ENCODE measurements at regions not wholly inside any gene's neighbourhood (a gene's known extent, or its start where the extent isn't known, plus 50 kb on each side); places are given as distances from the start of the nearest gene placed in this dataset.

GRCh38 chr11:120001178-120002090, 136.5 kb downstream of the TRIM29 start:
- Histone ChIP-seq H3K4me1 (ENCODE audit: control insufficient read depth in 5 of 5, insufficient read depth in 5 of 5, low read length in 5 of 5) (no peaks in the 10 kb centered on the region), H3K36me3 (ENCODE audit: control insufficient read depth in 4 of 4, insufficient read depth in 4 of 4, low read length in 4 of 4) (no peaks in the 10 kb centered on the region), H3K27me3 (ENCODE audit: control insufficient read depth in 3 of 3, insufficient read depth in 3 of 3, low read length in 2 of 3) (peaks cover 0 to 20% (median 0%) of the 10 kb centered on the region in 3 donors), H3K4me3 (no peak overlapping the region), H3K27ac (ENCODE audit: low read depth in 1 of 2, low read length in 1 of 2) (no peak overlapping the region), H3K9me3 (ENCODE audit: control insufficient read depth in 4 of 4, insufficient read depth in 3 of 4, low read length in 3 of 4) (peaks cover 0 to 6% (median 2%) of the 10 kb centered on the region in 4 donors), H3K9ac (ENCODE audit: insufficient read depth in 1 of 2, low read length in 2 of 2) (no peak overlapping the region)
- TF ChIP-seq, protein P1, sequence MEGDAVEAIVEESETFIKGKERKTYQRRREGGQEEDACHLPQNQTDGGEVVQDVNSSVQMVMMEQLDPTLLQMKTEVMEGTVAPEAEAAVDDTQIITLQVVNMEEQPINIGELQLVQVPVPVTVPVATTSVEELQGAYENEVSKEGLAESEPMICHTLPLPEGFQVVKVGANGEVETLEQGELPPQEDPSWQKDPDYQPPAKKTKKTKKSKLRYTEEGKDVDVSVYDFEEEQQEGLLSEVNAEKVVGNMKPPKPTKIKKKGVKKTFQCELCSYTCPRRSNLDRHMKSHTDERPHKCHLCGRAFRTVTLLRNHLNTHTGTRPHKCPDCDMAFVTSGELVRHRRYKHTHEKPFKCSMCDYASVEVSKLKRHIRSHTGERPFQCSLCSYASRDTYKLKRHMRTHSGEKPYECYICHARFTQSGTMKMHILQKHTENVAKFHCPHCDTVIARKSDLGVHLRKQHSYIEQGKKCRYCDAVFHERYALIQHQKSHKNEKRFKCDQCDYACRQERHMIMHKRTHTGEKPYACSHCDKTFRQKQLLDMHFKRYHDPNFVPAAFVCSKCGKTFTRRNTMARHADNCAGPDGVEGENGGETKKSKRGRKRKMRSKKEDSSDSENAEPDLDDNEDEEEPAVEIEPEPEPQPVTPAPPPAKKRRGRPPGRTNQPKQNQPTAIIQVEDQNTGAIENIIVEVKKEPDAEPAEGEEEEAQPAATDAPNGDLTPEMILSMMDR (IDR thresholded peaks at IDR 0.05; ENCODE audit: control extremely low read depth, extremely low read depth), result no peak
- WGBS, 2 donors, result 43 to 45% methylated on average over 14 of the region's 14 CpGs
- no peak for ATAC-seq (ENCODE audit: insufficient read depth, low FRiP score)
- DNase-seq, result no peak

DNA sequence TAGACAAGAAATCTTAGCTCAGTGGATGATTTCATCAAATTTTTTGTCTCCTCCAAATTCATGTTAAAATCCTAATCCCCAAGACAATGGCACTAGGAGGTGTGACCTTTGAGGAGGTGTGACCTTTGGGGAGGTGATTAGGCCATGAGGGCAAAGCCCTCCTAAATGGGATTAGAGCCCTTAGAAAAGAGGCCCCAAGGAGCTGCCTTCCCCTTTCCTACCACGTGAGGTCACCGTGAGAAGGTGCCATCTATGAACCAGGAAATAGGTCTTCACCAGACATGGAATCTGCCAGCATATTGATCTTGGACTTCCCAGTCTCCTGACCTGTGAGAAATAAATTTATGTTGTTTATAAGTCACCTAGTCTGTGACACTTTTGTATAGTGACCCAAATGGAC, 138.7 kb downstream of the TRIM29 start:
- Histone ChIP-seq H3K9ac (ENCODE audit: insufficient read depth in 1 of 2, low read length in 2 of 2) (no peak overlapping the region), H3K36me3 (ENCODE audit: control insufficient read depth in 4 of 4, insufficient read depth in 4 of 4, low read length in 4 of 4) (no peaks in the 10 kb centered on the region), H3K27me3 (ENCODE audit: control insufficient read depth in 3 of 3, insufficient read depth in 3 of 3, low read length in 2 of 3) (peaks cover 0 to 20% (median 0%) of the 10 kb centered on the region in 3 donors), H3K27ac (ENCODE audit: low read depth in 1 of 2, low read length in 1 of 2) (no peak overlapping the region), H3K4me3 (no peak overlapping the region), H3K4me1 (ENCODE audit: control insufficient read depth in 5 of 5, insufficient read depth in 5 of 5, low read length in 5 of 5) (no peaks in the 10 kb centered on the region), H3K9me3 (ENCODE audit: control insufficient read depth in 4 of 4, insufficient read depth in 3 of 4, low read length in 3 of 4) (peaks cover 0 to 6% (median 1%) of the 10 kb centered on the region in 4 donors)
- 54 to 72% methylated on average over 2 of the region's 2 CpGs for WGBS, 2 donors
- TF ChIP-seq, protein P1 (IDR thresholded peaks at IDR 0.05; ENCODE audit: control extremely low read depth, extremely low read depth), result no peak
- ATAC-seq (ENCODE audit: insufficient read depth, low FRiP score) (no peak), DNase-seq (no peak)

- 78 to 80% methylated on average over 5 of the region's 5 CpGs for WGBS, 2 donors
- DNase-seq, result no peak
- H3K4me1 ChIP-seq (ENCODE audit: control insufficient read depth in 5 of 5, insufficient read depth in 5 of 5, low read length in 5 of 5), result no peaks in the 10 kb centered on the region
- ATAC-seq (ENCODE audit: insufficient read depth, low FRiP score), result no peak
- peaks cover 0 to 6% (median 3%) of the 10 kb centered on the region in 4 donors for H3K9me3 ChIP-seq (ENCODE audit: control insufficient read depth in 4 of 4, insufficient read depth in 3 of 4, low read length in 3 of 4)
- H3K4me3 ChIP-seq, result no peak overlapping the region
- TF ChIP-seq, protein P1 (IDR thresholded peaks at IDR 0.05; ENCODE audit: control extremely low read depth, extremely low read depth), result no peak
- H3K27ac ChIP-seq (ENCODE audit: low read depth in 1 of 2, low read length in 1 of 2), result no peak overlapping the region
- no peak overlapping the region for H3K9ac ChIP-seq (ENCODE audit: insufficient read depth in 1 of 2, low read length in 2 of 2)
- H3K36me3 ChIP-seq (ENCODE audit: control insufficient read depth in 4 of 4, insufficient read depth in 4 of 4, low read length in 4 of 4), result no peaks in the 10 kb centered on the region
- no peaks in the 10 kb centered on the region for H3K27me3 ChIP-seq (ENCODE audit: control insufficient read depth in 3 of 3, insufficient read depth in 3 of 3, low read length in 2 of 3)
Measured at GRCh38 chr11:119996556-119996955, 141.4 kb downstream of the TRIM29 start.

All from lung (tissue), 11 donors.